SK-N-SH (cell line): ENCODE measurements at regions not wholly inside any gene's neighbourhood (a gene's known extent, or its start where the extent isn't known, plus 50 kb on each side); places are given as distances from the start of the nearest gene placed in this dataset.

Experiments used
- CTCF ChIP-seq: fragments of 200-600 bp; sonication (generic); IDR thresholded peaks from 2 replicates; pipeline ENCODE4 v1.6.1; 2017; ENCODE audit warnings: antibody characterized with exemption, mild to moderate bottlenecking, moderate library complexity
- EZH2phosphoT487 ChIP-seq: fragments of 200-600 bp; sonication (generic); IDR thresholded peaks from 2 replicates; pipeline ENCODE4 v1.6.1; 2017; ENCODE audit warnings: low read depth, mixed run types, mild to moderate bottlenecking, antibody characterized with exemption, moderate library complexity, borderline replicate concordance
- GABPA ChIP-seq: IDR thresholded peaks from 2 replicates; pipeline ENCODE4 v1.4.0; 2012; ENCODE audit warnings: low read depth, mild to moderate bottlenecking
- POLR2AphosphoS5 ChIP-seq: IDR thresholded peaks from 2 replicates; pipeline ENCODE4 v1.6.1; 2012; ENCODE audit warnings: low read depth, low read length
- RAD21 ChIP-seq: IDR thresholded peaks from 2 replicates; pipeline ENCODE4 v1.6.1; 2012; ENCODE audit warnings: mild to moderate bottlenecking, low read length
- TAF1 ChIP-seq: IDR thresholded peaks from 2 replicates; pipeline ENCODE4 v1.6.1; 2012; ENCODE audit warnings: low read depth, mild to moderate bottlenecking, low read length, moderate library complexity, borderline replicate concordance
- YY1 ChIP-seq: IDR thresholded peaks from 2 replicates; pipeline ENCODE4 v1.4.0; 2012; ENCODE audit warnings: low read depth, mild to moderate bottlenecking
- TF ChIP-seq, protein P1 (sequence below): IDR thresholded peaks from 2 replicates; pipeline ENCODE4; 2012
- TF ChIP-seq, protein P2 (sequence below): IDR thresholded peaks from 2 replicates; pipeline ENCODE4 v1.4.0; 2012; ENCODE audit warnings: low read depth, borderline replicate concordance

DNA sequence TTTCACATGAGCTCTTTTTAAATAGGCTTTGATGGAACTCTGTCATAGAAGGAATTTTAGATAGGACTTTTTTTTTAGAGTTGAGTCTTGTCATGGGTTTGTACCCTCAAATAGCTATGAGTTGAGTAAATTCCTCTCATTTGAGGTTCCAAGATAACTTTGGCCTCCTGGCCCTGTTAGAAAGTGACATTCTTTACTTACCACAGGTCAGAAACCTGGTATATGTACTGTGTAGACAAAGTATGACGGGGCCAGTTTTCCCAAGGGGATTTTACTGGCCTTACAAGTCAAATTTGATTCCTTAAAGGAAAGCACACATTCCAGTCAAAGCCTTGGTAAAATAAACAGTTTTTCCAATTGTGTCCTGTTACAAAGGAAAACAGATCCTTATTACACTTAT, 729.3 kb upstream of the LUZP2 start:
- TF ChIP-seq, protein P1, sequence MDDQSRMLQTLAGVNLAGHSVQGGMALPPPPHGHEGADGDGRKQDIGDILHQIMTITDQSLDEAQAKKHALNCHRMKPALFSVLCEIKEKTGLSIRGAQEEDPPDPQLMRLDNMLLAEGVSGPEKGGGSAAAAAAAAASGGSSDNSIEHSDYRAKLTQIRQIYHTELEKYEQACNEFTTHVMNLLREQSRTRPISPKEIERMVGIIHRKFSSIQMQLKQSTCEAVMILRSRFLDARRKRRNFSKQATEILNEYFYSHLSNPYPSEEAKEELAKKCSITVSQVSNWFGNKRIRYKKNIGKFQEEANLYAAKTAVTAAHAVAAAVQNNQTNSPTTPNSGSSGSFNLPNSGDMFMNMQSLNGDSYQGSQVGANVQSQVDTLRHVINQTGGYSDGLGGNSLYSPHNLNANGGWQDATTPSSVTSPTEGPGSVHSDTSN = no peak
- no peak for TF ChIP-seq EZH2phosphoT487
- TF ChIP-seq CTCF = no peak
- TF ChIP-seq GABPA = no peak
- no peak for TF ChIP-seq RAD21
- no peak for TF ChIP-seq TAF1
- TF ChIP-seq YY1 = no peak
- TF ChIP-seq, protein P2, sequence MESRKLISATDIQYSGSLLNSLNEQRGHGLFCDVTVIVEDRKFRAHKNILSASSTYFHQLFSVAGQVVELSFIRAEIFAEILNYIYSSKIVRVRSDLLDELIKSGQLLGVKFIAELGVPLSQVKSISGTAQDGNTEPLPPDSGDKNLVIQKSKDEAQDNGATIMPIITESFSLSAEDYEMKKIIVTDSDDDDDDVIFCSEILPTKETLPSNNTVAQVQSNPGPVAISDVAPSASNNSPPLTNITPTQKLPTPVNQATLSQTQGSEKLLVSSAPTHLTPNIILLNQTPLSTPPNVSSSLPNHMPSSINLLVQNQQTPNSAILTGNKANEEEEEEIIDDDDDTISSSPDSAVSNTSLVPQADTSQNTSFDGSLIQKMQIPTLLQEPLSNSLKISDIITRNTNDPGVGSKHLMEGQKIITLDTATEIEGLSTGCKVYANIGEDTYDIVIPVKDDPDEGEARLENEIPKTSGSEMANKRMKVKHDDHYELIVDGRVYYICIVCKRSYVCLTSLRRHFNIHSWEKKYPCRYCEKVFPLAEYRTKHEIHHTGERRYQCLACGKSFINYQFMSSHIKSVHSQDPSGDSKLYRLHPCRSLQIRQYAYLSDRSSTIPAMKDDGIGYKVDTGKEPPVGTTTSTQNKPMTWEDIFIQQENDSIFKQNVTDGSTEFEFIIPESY = no peak
- TF ChIP-seq POLR2AphosphoS5 = no peak
